NCI-H1436 treated with DMSO at 0.1 percent for 48 hours (cell line): ENCODE measurements at regions not wholly inside any gene's neighbourhood (a gene's known extent, or its start where the extent isn't known, plus 50 kb on each side); places are given as distances from the start of the nearest gene placed in this dataset.

Source experiments
- DNase-seq: peaks from one replicate; lab custom pipeline; 2025; lab: John Stamatoyannopoulos, UW

DNA sequence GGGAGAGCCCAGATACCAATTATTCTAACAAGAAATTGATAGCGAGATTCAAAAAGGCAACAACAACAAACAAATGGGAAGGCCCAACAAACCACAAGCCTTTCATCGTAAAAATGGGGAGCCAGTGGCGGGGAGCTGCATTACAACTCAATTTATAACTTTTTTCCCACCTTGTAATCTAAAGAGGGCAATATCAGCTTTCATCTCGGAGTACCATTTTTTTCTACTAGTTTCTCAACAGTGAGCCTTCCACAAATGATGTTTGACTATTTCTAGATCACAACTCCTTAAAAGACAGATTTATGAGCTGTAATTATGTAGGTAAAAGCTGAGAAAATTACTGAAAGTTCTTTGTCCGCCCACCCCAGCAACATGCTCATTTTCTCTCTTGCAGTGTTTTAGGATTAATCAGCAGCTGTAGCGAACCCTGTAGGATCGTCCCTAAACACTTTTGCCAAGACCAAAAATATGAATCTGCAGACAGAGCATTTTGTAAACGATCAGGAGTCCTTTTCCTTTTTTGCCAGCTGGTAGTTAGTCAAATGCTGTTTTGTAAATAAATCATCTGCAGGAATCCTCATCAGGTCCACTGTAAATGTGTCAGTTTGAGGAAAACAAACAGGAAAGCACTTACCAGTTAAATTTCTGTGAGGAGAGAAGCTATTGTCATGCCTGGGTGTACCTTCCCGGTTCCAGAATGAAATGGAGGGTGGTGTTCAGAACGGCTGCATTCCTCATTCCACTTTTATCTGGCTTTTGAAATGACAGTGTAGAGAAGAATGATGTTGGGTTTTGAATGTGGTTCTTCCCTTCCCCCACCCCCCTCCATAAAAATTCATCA is 53.2 kb downstream of the EEF1B2 start:
- DNase-seq: no peak

DNA sequence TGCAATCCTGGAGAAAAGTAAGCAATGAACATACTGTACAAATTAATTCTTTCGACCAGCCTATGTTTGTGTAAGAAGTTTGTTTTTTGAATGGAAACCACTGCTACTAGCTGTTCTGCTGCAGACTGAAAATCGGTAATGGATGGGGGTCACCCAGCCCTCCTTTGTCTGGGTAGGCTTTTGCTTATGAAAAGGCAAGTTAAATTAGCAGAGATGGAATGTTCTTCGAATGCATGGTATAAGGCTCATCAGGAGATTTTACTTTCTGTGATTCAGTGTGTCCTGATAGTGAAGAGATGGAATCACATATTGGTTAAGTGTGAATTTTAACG is 53.8 kb downstream of the EEF1B2 start:
- no peak for DNase-seq

DNA sequence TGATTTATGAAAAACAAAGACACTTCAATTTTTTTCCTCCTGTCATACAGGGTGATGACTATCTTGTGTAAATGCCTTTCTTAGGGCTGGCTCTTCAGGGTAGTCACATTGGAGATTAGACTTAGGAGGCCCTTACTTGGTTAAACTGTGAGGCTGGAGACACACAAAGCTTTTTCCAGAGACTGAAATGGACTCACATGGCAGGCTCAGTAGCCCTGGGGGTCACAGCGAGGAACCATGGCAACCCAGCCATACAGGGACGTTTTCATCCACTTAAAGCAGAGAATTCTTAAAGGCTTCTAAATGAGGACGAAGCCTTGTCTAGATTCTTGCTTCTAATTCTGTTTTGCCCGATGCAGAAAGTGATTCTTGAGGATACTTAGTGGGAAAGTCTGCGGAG is 57.3 kb upstream of the ZDBF2 start:
- no peak for DNase-seq

DNA sequence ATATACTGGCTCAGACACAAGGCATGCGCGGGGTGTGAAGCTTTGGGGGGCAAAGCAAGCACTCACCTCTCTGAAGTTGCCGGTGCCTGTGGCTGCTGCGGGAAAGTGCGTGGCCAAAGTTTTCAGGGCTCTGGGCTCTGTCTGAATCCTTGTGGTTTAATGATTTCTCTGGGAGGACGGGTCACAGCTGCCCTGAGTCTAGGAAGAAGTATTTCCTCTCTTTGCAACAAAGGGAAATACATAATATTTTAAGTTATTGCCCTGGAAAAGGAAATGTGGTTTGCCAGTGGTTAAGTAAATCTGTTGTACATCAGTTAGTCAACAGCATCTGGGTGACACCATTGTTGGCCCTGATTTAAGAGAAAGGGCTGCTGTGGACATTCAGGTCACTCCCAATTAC is 56.7 kb upstream of the ZDBF2 start:
- no peak for DNase-seq

DNA sequence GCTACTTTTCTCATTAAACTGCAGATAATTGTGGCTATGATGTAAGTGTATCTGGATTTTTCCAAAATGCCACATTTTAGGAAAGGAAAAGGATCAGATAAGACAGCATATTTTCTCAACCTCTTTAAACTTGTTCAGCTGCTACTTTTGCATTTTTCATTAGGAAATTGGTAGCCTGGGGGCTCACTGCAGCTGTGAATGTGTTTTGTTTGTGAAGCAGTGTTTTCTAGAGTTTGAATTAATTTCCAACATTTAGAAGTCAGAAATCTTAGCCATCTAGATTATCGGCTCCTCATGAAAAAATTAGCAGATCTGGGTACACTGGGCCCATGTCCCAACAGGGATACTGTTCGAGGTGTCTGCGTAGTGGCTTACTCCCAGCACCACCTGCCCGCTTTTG is 56.3 kb upstream of the ZDBF2 start:
- no peak for DNase-seq

DNA sequence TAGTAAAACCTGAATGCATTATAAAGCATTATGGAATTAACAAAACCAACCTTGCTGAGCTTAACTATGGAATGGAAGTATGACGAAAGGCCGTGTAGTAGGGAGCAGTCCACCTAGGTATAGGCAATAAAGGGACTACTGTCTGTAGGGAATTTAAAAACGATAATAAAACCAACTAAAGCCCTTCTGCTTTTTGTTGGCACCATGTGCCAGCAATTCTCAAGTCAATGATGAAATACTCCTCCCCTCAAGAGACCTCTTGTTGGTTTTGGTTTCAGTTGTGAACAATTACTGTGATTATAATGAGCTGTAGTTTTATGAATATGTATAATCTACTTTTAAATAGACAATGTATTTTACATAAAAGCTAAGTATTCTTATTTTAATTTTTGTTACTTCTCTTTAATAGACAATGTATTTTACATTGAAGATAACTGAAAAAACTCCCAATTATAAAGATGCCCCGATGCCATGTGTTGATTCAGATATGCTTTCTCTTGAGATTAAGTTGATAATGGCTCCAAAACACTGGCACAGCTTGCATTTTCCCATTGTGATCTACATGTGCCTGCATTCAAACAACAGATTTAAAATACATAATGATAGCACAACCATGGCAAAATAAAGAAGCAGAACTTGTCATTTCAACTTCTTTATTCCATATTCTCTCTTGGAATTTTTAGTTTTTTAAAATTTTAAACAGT is 55.5 kb upstream of the ZDBF2 start:
- DNase-seq: peak; percentile 82

DNA sequence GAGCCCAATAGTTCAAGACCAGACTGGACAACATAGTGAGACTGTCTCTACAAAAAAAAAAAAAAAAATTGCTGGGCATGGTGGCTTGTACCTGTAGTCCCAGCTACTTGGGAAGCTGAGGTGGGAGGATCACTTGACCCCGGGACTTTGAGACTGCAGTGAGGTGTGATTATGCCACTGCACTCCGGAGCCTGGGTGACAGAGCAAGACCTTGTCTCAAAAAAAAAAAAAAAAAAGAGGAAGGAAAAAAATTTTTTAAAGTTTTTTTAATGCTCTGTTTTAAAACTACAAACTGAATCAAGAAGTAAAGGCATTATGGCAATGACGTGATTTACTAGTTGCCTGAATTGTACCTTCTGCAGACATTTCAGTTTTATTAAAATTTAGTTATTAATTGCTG is 54.5 kb upstream of the ZDBF2 start:
- no peak for DNase-seq

DNA sequence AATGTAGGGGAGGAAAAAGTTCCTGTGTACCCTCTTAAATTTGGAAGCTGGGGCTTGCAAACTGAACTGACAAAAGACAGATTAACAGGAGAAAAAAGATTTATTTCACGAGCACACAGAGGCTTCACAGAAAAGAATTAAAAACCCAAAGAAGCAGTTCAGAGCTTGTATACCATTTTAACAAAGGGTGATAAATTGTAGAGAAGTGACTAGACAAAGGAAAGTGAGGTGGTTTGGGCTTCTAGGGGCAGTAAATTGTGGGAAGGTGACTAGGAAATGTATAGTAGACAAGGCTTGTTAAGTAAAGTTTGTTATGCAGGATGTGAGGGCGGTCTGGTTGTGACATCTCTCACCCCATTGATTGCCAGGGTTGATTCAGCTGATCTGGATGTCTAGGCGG is 53.5 kb upstream of the ZDBF2 start:
- no peak for DNase-seq
